ENCODE measurements at regions not wholly inside any gene's neighbourhood (a gene's known extent, or its start where the extent isn't known, plus 50 kb on each side); places are given as distances from the start of the nearest gene placed in this dataset.
"Not testable (repeated sequence)": the region's sequence is repeated elsewhere in the genome, so short reads cannot be mapped to it uniquely, and the experiment has no call there.

DNA sequence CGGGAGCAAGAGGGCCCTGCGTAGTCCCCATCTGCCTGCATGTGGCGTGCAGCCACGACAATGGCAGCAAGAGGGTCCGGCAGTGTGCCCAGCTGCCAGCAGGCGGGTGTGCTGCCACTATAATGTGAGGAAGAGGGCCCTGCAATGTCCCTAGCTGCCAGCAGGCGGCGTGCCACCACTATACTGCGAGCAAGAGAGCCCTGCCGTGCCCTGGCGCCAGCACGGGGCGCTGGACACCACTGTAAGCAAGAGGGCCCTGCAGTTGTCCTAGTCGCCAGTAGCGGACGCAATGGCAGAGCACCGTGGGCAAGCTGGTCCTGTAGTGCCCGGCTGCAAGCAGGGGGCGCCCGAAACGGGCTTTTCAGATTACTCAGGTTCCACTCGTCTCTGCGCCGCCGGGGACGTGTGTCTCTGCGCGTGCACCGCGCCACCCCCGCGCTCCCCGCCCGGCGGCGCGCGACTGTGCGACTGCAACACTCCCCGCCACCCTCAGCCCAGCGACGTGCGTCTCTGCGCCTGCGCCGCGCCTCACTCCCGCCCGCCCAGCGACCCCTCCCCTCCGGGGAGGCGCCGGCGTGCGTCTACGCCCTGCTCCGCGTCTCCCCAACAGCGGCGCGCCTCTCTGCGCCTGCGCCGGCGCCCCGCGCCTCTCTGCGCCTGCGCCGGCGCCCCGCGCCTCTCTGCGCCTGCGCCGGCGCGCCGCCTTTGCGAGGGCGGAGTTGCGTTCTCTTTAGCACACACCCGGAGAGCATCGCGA, 159.4 kb upstream of the FRG2B start:
- not testable (repeated sequence) for H3K4me3 Mint-ChIP-seq; H3K27ac Mint-ChIP-seq; H3K9me3 Mint-ChIP-seq; H3K4me1 Mint-ChIP-seq (ENCODE audit: low read depth in 2 of 2); DNase-seq (ENCODE audit: low spot score); H3K27me3 Mint-ChIP-seq; H3K36me3 Mint-ChIP-seq; ATAC-seq

DNA sequence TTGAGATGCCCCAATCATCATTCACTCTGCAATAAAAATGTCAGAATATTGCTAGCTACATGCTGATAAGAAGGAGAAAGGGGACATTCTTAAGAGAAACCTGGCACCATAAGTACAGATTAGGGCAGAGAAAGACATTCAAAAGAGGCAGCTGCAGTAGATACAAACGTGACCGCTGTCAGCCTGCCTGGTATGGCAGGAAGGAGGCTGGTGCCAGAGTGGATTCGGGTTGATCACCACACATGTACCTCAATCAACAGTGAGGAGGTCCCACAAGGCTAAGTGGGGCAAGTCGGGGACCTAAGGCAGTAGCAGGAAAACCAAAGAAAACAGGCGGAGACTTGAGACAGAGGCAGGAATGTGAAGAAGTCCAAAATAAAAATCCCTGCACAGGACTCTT, 158.6 kb upstream of the FRG2B start:
- not testable (repeated sequence) for H3K36me3 Mint-ChIP-seq; H3K4me1 Mint-ChIP-seq (ENCODE audit: low read depth in 2 of 2); DNase-seq (ENCODE audit: low spot score); H3K27ac Mint-ChIP-seq; H3K27me3 Mint-ChIP-seq; ATAC-seq; H3K9me3 Mint-ChIP-seq; H3K4me3 Mint-ChIP-seq

DNA sequence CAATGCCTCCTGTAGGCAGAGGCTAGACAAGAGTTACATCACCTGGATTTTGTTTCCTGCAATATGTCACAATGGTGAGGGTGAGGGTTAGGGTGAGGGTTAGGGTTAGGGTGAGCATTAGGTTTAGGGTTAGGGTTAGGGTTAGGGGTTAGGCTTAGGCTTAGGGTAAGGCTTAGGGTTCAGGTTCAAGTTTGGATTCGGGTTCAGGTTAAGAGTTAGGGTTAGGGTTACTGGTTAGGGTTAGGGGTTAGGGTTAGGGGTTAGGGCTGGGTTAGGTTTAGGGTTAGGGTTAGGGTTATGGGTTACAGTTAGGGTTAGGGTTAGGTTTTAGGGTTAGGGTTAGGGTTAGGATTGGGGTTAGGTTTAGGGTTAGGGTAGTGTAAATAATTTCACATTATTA, 138.7 kb upstream of the FRG2B start:
- ATAC-seq; H3K4me1 Mint-ChIP-seq (ENCODE audit: low read depth in 2 of 2): not testable (repeated sequence)

DNA sequence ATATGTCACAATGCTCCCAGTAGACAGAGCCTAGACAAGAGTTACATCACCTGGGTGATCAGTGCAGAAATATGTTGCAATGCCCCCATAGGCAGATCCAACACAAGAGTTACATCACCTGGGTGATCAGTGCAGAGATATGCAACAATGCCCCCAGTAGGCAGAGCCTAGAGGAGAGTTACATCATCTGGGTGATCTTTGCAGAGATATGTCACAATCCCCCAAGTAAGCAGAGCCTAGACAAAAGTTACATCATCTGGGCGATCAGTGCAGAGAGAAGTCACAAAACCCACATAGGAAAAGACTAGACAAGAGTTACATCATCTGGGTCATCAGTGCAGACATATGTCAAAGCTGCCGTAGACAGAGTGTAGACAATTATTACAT, 138.2 kb upstream of the FRG2B start:
- not testable (repeated sequence) for H3K36me3 Mint-ChIP-seq; ATAC-seq; DNase-seq (ENCODE audit: low spot score); H3K27me3 Mint-ChIP-seq; H3K4me3 Mint-ChIP-seq; H3K27ac Mint-ChIP-seq; H3K4me1 Mint-ChIP-seq (ENCODE audit: low read depth in 2 of 2); H3K9me3 Mint-ChIP-seq

More for the DNA sequence above, 138.7 kb upstream of the FRG2B start:
- H3K27me3 Mint-ChIP-seq; H3K9me3 Mint-ChIP-seq; H3K27ac Mint-ChIP-seq; H3K36me3 Mint-ChIP-seq; H3K4me3 Mint-ChIP-seq; DNase-seq (ENCODE audit: low spot score): not testable (repeated sequence)

DNA sequence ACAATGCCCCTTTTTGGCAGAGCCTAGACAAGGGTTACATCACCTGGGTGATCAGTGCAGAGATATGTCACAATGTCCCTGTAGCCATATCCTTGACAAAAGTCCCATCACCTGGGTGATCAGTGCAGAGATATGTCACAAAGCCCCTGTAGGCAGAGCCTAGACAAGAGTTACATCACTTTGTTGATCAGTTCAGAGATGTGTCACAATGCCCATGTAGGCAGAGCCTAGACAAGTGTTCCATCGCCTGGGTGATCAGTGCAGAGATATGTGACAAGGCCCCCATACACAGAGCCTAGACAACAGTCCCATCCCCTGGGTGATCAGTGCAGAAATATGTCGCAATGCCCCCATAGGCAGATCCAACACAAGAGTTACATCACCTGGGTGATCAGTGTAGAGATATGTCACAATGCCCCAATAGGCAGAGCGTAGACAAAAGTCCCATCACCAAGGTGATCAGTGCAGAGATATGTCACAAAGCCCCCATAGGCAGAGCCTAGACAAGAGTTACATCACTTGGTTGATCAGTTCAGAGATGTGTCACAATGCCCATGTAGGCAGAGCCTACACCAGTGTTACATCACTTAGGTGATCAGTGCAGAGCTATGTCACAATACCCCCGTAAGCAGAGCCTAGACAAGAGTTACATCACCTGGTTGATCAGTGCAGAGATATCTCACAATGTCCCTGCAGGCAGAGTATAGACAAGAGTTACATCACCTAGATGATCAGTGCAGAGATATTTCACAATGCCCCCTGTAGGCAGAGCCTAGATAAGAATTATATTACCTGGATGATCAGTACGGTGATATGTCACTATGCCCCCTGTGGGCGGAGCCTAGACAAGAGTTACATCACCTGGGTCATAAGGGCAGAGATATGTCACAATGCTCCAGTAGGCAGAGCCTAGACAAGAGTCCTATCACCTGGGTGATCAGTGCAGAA, 137.6 kb upstream of the FRG2B start:
- H3K9me3 Mint-ChIP-seq; H3K4me3 Mint-ChIP-seq; H3K27me3 Mint-ChIP-seq; H3K4me1 Mint-ChIP-seq (ENCODE audit: low read depth in 2 of 2); H3K36me3 Mint-ChIP-seq; H3K27ac Mint-ChIP-seq: not testable (repeated sequence)
- ATAC-seq (peak; percentile 45 to 60), DNase-seq (ENCODE audit: low spot score) (peak; percentile 47)

DNA sequence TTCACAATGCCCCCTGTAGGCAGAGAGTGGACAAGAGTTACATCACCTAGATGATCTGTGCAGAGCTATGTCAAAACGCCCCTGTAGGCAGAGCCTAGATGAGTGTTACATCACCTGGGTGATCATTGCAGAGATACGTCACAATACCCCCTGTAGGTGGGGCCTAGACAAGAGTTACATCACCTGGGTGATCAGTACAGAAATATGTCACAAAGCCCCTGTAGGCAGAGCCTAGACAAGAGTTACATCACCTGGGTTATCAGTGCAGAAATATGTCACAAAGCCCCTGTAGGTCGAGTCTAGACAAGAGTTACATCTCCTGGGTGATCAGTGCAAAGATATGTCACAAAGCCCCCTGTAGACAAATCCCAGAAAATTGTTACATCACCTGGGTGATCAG, 136.6 kb upstream of the FRG2B start:
- H3K27me3 Mint-ChIP-seq; DNase-seq (ENCODE audit: low spot score); H3K9me3 Mint-ChIP-seq; H3K4me1 Mint-ChIP-seq (ENCODE audit: low read depth in 2 of 2); H3K27ac Mint-ChIP-seq; H3K36me3 Mint-ChIP-seq; H3K4me3 Mint-ChIP-seq: not testable (repeated sequence)
- ATAC-seq: peak; percentile 78 to 79

DNA sequence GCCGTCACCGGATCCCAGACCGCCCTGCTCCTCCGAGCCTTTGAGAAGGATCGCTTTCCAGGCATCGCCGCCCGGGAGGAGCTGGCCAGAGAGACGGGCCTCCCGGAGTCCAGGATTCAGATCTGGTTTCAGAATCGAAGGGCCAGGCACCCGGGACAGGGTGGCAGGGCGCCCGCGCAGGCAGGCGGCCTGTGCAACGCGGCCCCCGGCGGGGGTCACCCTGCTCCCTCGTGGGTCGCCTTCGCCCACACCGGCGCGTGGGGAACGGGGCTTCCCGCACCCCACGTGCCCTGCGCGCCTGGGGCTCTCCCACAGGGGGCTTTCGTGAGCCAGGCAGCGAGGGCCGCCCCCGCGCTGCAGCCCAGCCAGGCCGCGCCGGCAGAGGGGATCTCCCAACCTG, 127.0 kb upstream of the FRG2B start:
- H3K4me3 Mint-ChIP-seq; H3K9me3 Mint-ChIP-seq; H3K36me3 Mint-ChIP-seq; H3K4me1 Mint-ChIP-seq (ENCODE audit: low read depth in 2 of 2); DNase-seq (ENCODE audit: low spot score); H3K27me3 Mint-ChIP-seq; H3K27ac Mint-ChIP-seq: not testable (repeated sequence)
- peak; percentile 69 to 71 for ATAC-seq

Measured in natural killer cell treated with Interleukin-12 subunit alpha and Interleukin-12 subunit beta and Interleukin-15 and Interleukin-18, amount 100 ng/mL, for 72 hours (primary cell).